8988T (cell line): ENCODE measurements at regions not wholly inside any gene's neighbourhood (a gene's known extent, or its start where the extent isn't known, plus 50 kb on each side); places are given as distances from the start of the nearest gene placed in this dataset.

Experiments
- DNase-seq: peaks from one replicate; pipeline ENCODE4 v3.0.0; 2011

GRCh38 chr12:91565846-91566245 lies 383.2 kb upstream of the DCN start:
- no peak for DNase-seq

- no peak for DNase-seq
Observed at GRCh38 chr12:91565246-91565645, 382.6 kb upstream of the DCN start.

GRCh38 chr12:91563011-91563765 lies 380.6 kb upstream of the DCN start:
- DNase-seq: no peak

GRCh38 chr12:91562476-91562875 lies 379.9 kb upstream of the DCN start:
- DNase-seq: no peak

- DNase-seq: no peak
Observed at GRCh38 chr12:91561958-91562325, 379.3 kb upstream of the DCN start.

- DNase-seq: no peak
Observed at GRCh38 chr12:91561301-91561957, 378.8 kb upstream of the DCN start.

GRCh38 chr12:91556909-91557308 lies 374.3 kb upstream of the DCN start:
- DNase-seq: no peak

- DNase-seq: no peak
Observed at GRCh38 chr12:91555436-91556415, 373.1 kb upstream of the DCN start.

- no peak for DNase-seq
Observed at GRCh38 chr12:91551927-91552326, 369.3 kb upstream of the DCN start.

GRCh38 chr12:91551242-91551641 lies 368.6 kb upstream of the DCN start:
- DNase-seq: no peak

- no peak for DNase-seq
Observed at GRCh38 chr12:91542666-91543065, 360.0 kb upstream of the DCN start.

- no peak for DNase-seq
Observed at GRCh38 chr12:91542067-91542466, 359.4 kb upstream of the DCN start.

- no peak for DNase-seq
Observed at GRCh38 chr12:91538418-91538817, 355.8 kb upstream of the DCN start.

- DNase-seq: no peak
Observed at GRCh38 chr12:91533366-91533765, 350.7 kb upstream of the DCN start.

- DNase-seq: no peak
Observed at GRCh38 chr12:91529829-91530228, 347.2 kb upstream of the DCN start.

- DNase-seq: no peak
Observed at GRCh38 chr12:91523831-91524230, 341.2 kb upstream of the DCN start.

- DNase-seq: no peak
Observed at GRCh38 chr12:91516695-91517047, 334.1 kb upstream of the DCN start.

- DNase-seq: no peak
Observed at GRCh38 chr12:91515944-91516694, 333.5 kb upstream of the DCN start.

GRCh38 chr12:91513313-91513712 lies 330.7 kb upstream of the DCN start:
- no peak for DNase-seq

GRCh38 chr12:91511795-91512420 lies 329.3 kb upstream of the DCN start:
- no peak for DNase-seq

GRCh38 chr12:91507754-91508153 lies 325.1 kb upstream of the DCN start:
- no peak for DNase-seq

- no peak for DNase-seq
Observed at GRCh38 chr12:91506452-91506851, 323.8 kb upstream of the DCN start.
